Transverse colon (tissue), 4 donors: ENCODE measurements at regions not wholly inside any gene's neighbourhood (a gene's known extent, or its start where the extent isn't known, plus 50 kb on each side); places are given as distances from the start of the nearest gene placed in this dataset.
"Not testable (repeated sequence)": the region's sequence is repeated elsewhere in the genome, so short reads cannot be mapped to it uniquely, and the experiment has no call there.

Experiments
- DNase-seq: peaks from one replicate; pipeline ENCODE4 v3.0.0-alpha.2; 2019
- H3K27ac ChIP-seq, 4 donors: fragments of 200-600 bp; sonication (generic); 2 replicates each; pipeline ENCODE4 v1.5.1; 2016 to 2018; ENCODE audit warnings: inconsistent platforms in 4 of 4
- H3K27me3 ChIP-seq: fragments of 200-600 bp; sonication (generic); 2 replicates; pipeline ENCODE4 v1.5.1; 2017; ENCODE audit warnings: inconsistent platforms
- H3K36me3 ChIP-seq, 4 donors: fragments of 200-600 bp; sonication (generic); 2 replicates each; pipeline ENCODE4 v1.5.1; 2017 to 2019; ENCODE audit warnings: inconsistent platforms in 4 of 4
- H3K4me1 ChIP-seq, 4 donors: fragments of 200-600 bp; sonication (generic); 2 replicates each; pipeline ENCODE4 v1.5.1; 2017 to 2020; ENCODE audit warnings: inconsistent platforms in 4 of 4
- H3K4me3 ChIP-seq, 4 donors: fragments of 200-600 bp; sonication (generic); 1 replicate in 1 of 4; 2 replicates in 3 of 4; pipeline versions ENCODE4 v1.5.1 to v1.6.1; 2017 to 2019; ENCODE audit warnings: inconsistent platforms in 4 of 4
- H3K9me3 ChIP-seq, 2 donors: fragments of 200-600 bp; sonication (generic); 2 replicates each; pipeline ENCODE4 v1.5.1; 2017 to 2019; ENCODE audit warnings: inconsistent platforms in 2 of 2
- CTCF ChIP-seq, 5 experiments: fragments of 200-600 bp in 3 of 5; fragments of 450-650 bp in 2 of 5; sonication (generic) in 3 of 5; IDR thresholded peaks; 1 replicate in 2 of 5; 2 replicates in 3 of 5; pipeline ENCODE4 v1.5.1; 2016 to 2017; ENCODE audit warnings: antibody characterized with exemption in 5 of 5, inconsistent platforms in 3 of 5, mild to moderate bottlenecking in 2 of 5, moderate library complexity in 1 of 5
- EP300 ChIP-seq: sonication (generic); formaldehyde crosslinking; IDR thresholded peaks from one replicate; pipeline ENCODE4 v1.6.1; 2017; ENCODE audit warnings: antibody characterized with exemption, low read depth
- POLR2A ChIP-seq: fragments of 450-650 bp; IDR thresholded peaks from one replicate; pipeline ENCODE4 v1.6.1; 2016; ENCODE audit warnings: antibody characterized with exemption, mild to moderate bottlenecking, moderate library complexity
- POLR2AphosphoS5 ChIP-seq, 3 donors: sonication (generic); formaldehyde crosslinking; IDR thresholded peaks; one replicate each; pipeline ENCODE4 v1.6.1; 2016; ENCODE audit warnings: antibody characterized with exemption in 3 of 3
- WGBS, 2 donors: methylation state at CpG; one replicate each; pipeline ENCODE4 v1.1.5; 2018; ENCODE audit warnings: low coverage in 1 of 2; 5-methylcytosine and 5-hydroxymethylcytosine counted together
- in situ Hi-C, 4 donors: fragments of 200-750 bp; cut with MboI; loops; one replicate each; pipeline versions ENCODE4 v1.15.0 to v1.15.1; 2017; ENCODE audit warnings: low sequenced_read_pairs in 3 of 4, low pct_ligation_motif_present in 1 of 4, low pct_unique_long_range_greater_than_20kb in 1 of 4
- intact Hi-C: fragments of 100-400 bp; cut with DNase I; formaldehyde crosslinking; loops from one replicate; pipeline ENCODE4 v1.15.1; 2023; ENCODE audit warnings: low total_unique reads

GRCh38 chrY:19433059-19433458 is 311.5 kb downstream of the KDM5D start:
- Histone ChIP-seq H3K27me3 (no peaks in the 10 kb centered on the region), H3K36me3 (no peaks in the 10 kb centered on the region), H3K4me3 (no peak overlapping the region), H3K4me1 (no peaks in the 10 kb centered on the region), H3K27ac (no peak overlapping the region), H3K9me3 (no peaks in the 10 kb centered on the region)
- WGBS, 2 donors: 5% methylated on average over 3 of the region's 4 CpGs; no CpG with 5 or more reads in 1 of the 2 donors
- TF ChIP-seq POLR2A (no peak), EP300 (no peak), CTCF (IDR thresholded peaks at IDR 0.05) (peak in 4 of 5 experiments; percentile 50 to 61 (median 54))
- in situ Hi-C loops: no loop called here
- no peak for DNase-seq
- intact Hi-C loops: no loop called here

DNA sequence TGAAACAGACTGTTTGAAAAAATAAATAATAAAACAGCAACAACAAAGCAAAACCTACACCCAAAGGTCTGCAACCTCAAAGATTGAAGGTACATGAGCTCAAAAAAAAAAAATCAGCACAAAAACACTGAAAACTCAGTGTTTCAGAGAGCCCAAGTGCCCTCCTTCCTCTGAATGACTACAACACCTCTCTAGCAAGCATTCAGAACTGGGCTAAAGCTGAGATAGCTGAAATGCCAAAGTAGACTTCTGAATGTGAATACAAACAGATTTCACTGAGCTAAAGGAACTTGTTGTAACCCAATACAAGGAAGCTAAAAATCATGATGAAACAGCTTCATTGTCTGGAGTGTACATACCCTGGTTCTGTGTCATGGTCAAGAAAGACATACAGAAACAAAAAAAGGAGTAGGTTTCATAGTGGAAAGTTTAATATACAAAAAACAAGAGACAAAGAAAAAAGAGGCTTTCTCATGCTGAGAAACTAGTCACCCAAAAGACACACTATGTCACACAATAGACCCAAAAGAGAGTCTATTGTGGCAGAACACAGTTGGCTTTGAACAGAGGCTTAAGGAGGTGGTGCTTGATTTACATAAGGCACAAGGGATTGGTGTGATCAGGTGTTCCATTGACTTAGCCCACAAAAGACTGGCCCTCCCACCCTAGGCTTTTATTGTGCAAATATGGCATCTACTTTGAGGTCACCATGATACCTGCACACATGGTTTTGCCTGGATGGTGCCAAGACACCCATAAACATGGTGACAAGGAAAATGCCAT is 316.6 kb downstream of the KDM5D start:
- H3K27ac ChIP-seq: no peak overlapping the region
- no peaks in the 10 kb centered on the region for H3K36me3 ChIP-seq
- no peak for DNase-seq
- H3K9me3 ChIP-seq: no peaks in the 10 kb centered on the region
- no peak overlapping the region for H3K4me3 ChIP-seq
- TF ChIP-seq POLR2AphosphoS5 (IDR thresholded peaks at IDR 0.05): no peak
- no peak for TF ChIP-seq POLR2A
- no peak for TF ChIP-seq CTCF (IDR thresholded peaks at IDR 0.05)
- no peak for TF ChIP-seq EP300
- no peaks in the 10 kb centered on the region for H3K27me3 ChIP-seq
- intact Hi-C loops (no loop called here), in situ Hi-C loops (no loop called here)
- H3K4me1 ChIP-seq: no peaks in the 10 kb centered on the region

- H3K4me3 ChIP-seq, in situ Hi-C loops, H3K4me1 ChIP-seq, H3K9me3 ChIP-seq, H3K27me3 ChIP-seq, H3K27ac ChIP-seq, intact Hi-C loops, DNase-seq, H3K36me3 ChIP-seq: not testable (repeated sequence)
- WGBS, 2 donors: no CpG with 5 or more reads among the region's 5 CpGs
Measured at GRCh38 chrY:19427191-19427590, 317.3 kb downstream of the KDM5D start.

DNA sequence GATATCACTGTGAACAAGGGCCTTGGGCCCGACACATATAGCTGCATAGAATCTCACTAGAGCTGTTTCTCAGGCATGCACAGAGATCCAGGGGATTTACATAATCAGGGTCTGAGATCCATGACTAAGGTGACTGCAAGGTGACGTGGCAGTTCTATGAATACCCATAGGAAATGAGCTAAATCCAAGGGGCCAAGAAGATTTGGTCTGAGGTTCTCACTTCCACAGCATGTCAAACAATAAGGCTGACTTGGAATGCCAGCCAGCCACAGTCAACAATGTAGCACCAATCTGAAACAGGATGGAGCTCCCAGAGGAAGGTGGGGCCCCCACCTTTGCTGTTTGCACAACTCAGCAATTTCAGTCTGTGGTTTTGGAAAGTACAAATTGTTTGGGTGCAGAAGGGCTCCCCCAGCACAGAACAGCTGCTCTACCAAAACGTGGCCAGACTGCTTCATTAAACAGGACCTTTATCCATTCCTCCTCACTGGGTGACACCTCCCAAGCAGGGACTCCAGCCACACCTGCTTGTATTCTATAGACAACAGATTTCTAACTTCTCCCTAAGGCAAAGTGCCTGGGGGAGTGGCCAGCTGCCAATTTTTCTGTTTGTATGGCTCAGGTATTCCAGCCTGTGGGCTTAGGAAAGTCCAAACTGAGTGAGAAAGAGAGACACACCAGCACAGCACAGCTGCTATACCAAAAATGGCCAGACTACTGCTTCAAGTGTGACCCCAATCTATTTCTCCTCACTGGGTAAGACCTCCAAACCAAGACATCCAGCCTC is 333.4 kb downstream of the KDM5D start:
- H3K36me3 ChIP-seq: no peaks in the 10 kb centered on the region
- no peaks in the 10 kb centered on the region for H3K27me3 ChIP-seq
- WGBS, 2 donors: no CpG with 5 or more reads among the region's 3 CpGs
- no peak for DNase-seq
- intact Hi-C loops (no loop called here), in situ Hi-C loops (no loop called here)
- TF ChIP-seq POLR2AphosphoS5 (IDR thresholded peaks at IDR 0.05) (no peak), POLR2A (no peak), EP300 (no peak), CTCF (IDR thresholded peaks at IDR 0.05) (no peak)
- no peaks in the 10 kb centered on the region for H3K9me3 ChIP-seq
- no peak overlapping the region for H3K27ac ChIP-seq
- no peak overlapping the region for H3K4me3 ChIP-seq
- no peaks in the 10 kb centered on the region for H3K4me1 ChIP-seq
